Panc1 (cell line): ENCODE measurements at regions not wholly inside any gene's neighbourhood (a gene's known extent, or its start where the extent isn't known, plus 50 kb on each side); places are given as distances from the start of the nearest gene placed in this dataset.

ENCODE experiments used
- POLR2AphosphoS5 ChIP-seq: IDR thresholded peaks from 2 replicates; pipeline ENCODE4 v1.6.1; 2012; ENCODE audit warnings: mild to moderate bottlenecking, low read depth, low read length, moderate library complexity
- SIN3A ChIP-seq: IDR thresholded peaks from 2 replicates; pipeline ENCODE4 v1.6.1; 2012; ENCODE audit warnings: low read depth, mild to moderate bottlenecking, low read length, moderate library complexity, borderline replicate concordance; ENCODE audit not compliant: insufficient read depth
- TCF7L2 ChIP-seq: IDR thresholded peaks from 2 replicates; pipeline ENCODE4 v1.6.1; 2011; ENCODE audit warnings: mild to moderate bottlenecking, low read depth, low read length, inconsistent platforms
- TF ChIP-seq, protein P1 (sequence below): fragments of 450-650 bp; IDR thresholded peaks from 2 replicates; pipeline ENCODE4 v1.5.1; 2017; ENCODE audit warnings: mild to moderate bottlenecking
- TF ChIP-seq, protein P2 (sequence below), 2 experiments: IDR thresholded peaks; 2 replicates each; pipeline ENCODE4 v1.6.1; 2011 to 2012; ENCODE audit warnings: low read depth in 2 of 2, control low read depth in 1 of 2, low read length in 1 of 2, mild to moderate bottlenecking in 1 of 2, moderate library complexity in 1 of 2; ENCODE audit not compliant: insufficient read depth in 1 of 2

DNA sequence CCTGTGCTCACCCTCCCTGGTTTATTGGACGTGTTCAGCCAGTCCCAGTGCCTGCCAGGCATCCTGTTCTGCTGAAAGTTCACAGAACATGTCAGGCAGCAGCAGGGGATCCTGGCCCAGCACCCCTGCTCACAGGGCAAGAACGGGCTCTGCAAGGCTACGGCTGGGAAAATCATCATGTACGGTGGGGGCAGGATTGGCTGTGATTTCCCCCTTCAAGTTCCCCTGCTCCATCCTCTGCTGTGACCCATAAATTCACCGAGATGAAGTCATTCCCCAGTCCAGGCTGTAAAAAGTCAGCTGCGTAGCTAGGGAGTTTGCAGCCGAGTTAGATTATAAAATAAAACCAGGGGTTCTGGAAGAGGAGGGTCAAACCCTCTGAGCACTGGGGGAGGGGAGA is 484.1 kb upstream of the ZMIZ1 start:
- TF ChIP-seq, protein P1, sequence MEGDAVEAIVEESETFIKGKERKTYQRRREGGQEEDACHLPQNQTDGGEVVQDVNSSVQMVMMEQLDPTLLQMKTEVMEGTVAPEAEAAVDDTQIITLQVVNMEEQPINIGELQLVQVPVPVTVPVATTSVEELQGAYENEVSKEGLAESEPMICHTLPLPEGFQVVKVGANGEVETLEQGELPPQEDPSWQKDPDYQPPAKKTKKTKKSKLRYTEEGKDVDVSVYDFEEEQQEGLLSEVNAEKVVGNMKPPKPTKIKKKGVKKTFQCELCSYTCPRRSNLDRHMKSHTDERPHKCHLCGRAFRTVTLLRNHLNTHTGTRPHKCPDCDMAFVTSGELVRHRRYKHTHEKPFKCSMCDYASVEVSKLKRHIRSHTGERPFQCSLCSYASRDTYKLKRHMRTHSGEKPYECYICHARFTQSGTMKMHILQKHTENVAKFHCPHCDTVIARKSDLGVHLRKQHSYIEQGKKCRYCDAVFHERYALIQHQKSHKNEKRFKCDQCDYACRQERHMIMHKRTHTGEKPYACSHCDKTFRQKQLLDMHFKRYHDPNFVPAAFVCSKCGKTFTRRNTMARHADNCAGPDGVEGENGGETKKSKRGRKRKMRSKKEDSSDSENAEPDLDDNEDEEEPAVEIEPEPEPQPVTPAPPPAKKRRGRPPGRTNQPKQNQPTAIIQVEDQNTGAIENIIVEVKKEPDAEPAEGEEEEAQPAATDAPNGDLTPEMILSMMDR, result no peak
- TF ChIP-seq TCF7L2 (no peak), POLR2AphosphoS5 (no peak), SIN3A (no peak)
- TF ChIP-seq, protein P2, sequence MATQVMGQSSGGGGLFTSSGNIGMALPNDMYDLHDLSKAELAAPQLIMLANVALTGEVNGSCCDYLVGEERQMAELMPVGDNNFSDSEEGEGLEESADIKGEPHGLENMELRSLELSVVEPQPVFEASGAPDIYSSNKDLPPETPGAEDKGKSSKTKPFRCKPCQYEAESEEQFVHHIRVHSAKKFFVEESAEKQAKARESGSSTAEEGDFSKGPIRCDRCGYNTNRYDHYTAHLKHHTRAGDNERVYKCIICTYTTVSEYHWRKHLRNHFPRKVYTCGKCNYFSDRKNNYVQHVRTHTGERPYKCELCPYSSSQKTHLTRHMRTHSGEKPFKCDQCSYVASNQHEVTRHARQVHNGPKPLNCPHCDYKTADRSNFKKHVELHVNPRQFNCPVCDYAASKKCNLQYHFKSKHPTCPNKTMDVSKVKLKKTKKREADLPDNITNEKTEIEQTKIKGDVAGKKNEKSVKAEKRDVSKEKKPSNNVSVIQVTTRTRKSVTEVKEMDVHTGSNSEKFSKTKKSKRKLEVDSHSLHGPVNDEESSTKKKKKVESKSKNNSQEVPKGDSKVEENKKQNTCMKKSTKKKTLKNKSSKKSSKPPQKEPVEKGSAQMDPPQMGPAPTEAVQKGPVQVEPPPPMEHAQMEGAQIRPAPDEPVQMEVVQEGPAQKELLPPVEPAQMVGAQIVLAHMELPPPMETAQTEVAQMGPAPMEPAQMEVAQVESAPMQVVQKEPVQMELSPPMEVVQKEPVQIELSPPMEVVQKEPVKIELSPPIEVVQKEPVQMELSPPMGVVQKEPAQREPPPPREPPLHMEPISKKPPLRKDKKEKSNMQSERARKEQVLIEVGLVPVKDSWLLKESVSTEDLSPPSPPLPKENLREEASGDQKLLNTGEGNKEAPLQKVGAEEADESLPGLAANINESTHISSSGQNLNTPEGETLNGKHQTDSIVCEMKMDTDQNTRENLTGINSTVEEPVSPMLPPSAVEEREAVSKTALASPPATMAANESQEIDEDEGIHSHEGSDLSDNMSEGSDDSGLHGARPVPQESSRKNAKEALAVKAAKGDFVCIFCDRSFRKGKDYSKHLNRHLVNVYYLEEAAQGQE (IDR thresholded peaks at IDR 0.05; ENCODE audit: insufficient read depth in 1 of 2, low read depth in 2 of 2, low read length in 1 of 2), result no peak
